ENCODE measurements at regions not wholly inside any gene's neighbourhood (a gene's known extent, or its start where the extent isn't known, plus 50 kb on each side); places are given as distances from the start of the nearest gene placed in this dataset.

DNA sequence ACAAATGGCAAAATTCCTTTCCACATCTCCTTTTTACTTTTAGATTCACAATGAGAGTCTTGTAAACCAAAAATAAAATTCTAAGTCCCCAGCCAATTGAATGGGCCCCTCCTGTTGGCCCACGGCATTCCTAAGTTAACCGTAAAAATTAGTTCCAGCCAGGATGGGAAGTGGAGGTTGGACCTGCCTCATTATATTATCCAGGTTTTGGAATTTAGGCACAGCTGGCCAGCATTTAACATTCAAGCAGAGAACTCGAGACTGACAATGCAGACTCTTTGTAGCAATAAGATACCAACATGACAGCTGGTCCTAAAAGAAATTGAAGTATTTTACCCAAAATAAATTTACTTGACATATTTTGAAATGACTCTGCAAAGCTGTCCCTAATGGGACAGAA, 321.0 kb upstream of the NAALADL2 start:
- ATAC-seq = no peak
- Histone ChIP-seq H3K36me3 (no peaks in the 10 kb centered on the region), H3K4me1 (no peaks in the 10 kb centered on the region), H3K27me3 (ENCODE audit: low read depth) (no peaks in the 10 kb centered on the region), H3K27ac (no peak overlapping the region), H3K9me3 (no peaks in the 10 kb centered on the region), H3K4me3 (no peak overlapping the region)
- intact Hi-C loops (cut with DNase I) = no loop called here
- DNase-seq = no peak
- TF ChIP-seq CTCF (IDR thresholded peaks at IDR 0.05) = no peak

DNA sequence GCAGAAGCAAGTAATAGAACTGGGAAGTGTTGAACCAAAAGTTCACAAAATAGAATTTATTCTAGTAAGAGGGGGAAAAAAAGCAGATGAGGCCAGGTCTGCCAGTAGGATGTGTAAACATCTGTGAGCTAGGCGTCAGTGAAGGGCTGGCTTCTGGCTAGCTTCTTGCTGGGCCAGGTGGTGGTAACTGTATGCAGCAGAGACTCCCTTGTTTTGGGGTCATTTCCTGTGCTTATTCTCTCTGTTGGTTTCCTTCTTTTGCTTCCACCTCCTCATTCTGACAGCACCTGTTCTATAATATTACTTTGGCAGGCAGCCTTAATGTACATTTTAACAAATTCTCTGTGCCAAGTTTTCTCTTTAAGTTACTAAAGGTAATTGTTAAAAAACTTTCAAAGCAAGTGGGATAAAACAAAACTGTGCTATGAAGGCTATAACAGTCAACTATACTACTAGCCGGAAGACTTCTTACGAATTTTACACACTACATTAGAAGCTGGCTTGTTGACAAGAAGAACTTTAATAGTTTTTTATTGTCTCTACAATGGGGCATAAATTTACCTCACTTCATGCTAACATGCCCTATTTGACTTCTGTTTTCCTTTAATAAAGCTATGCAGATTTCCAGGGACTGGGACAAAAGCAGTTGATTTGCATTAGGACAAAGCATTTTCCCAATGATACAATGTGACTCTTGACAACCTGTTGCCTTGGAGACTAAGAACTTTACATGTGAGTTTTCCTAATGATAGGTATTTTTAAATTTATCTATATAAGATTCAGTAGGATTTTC, 318.8 kb upstream of the NAALADL2 start:
- H3K36me3 ChIP-seq = no peaks in the 10 kb centered on the region
- no peak overlapping the region for H3K4me3 ChIP-seq
- no peak for TF ChIP-seq CTCF (IDR thresholded peaks at IDR 0.05)
- H3K9me3 ChIP-seq = no peaks in the 10 kb centered on the region
- DNase-seq (no peak), ATAC-seq (no peak)
- no peak overlapping the region for H3K27ac ChIP-seq
- H3K27me3 ChIP-seq (ENCODE audit: low read depth) = no peaks in the 10 kb centered on the region
- no peaks in the 10 kb centered on the region for H3K4me1 ChIP-seq
- intact Hi-C loops (cut with DNase I) = no loop called here

- DNase-seq (no peak), ATAC-seq (no peak)
- Histone ChIP-seq H3K36me3 (no peaks in the 10 kb centered on the region), H3K27ac (no peak overlapping the region), H3K4me3 (no peak overlapping the region), H3K4me1 (no peaks in the 10 kb centered on the region), H3K9me3 (no peaks in the 10 kb centered on the region), H3K27me3 (ENCODE audit: low read depth) (no peaks in the 10 kb centered on the region)
- TF ChIP-seq CTCF (IDR thresholded peaks at IDR 0.05) = no peak
- intact Hi-C loops (cut with DNase I) = no loop called here
Observed at GRCh38 chr3:174541708-174542315, 317.3 kb upstream of the NAALADL2 start.

DNA sequence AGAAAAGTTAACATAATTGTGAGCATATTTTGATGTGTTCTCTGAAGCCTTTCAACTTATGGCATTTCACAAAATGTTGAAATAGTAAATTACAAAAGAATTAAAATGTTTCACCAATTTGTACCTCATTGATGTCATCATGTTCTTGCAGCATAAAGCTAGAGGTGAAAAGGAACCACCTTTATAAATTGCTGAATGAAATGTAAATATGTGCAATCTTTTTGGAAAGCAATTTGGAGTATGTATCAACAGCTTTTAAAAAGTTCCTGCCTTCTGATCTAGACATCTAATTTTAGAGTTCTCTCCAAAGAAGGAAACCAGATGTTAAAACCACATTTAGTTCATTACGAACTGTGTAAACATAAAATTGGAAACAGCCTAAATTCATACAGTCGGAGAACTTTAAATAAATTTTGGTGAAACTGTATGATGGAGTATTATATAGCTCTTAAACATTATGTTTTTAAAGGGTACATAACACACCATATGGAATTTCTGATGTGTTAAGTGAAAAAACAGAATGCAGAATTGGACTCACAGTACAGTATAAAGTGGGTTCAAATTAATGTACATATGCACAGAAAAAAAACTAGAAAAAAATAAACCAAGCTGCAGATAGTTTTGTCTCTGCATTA, 311.2 kb upstream of the NAALADL2 start:
- Histone ChIP-seq H3K4me1 (no peaks in the 10 kb centered on the region), H3K36me3 (no peaks in the 10 kb centered on the region), H3K27ac (no peak overlapping the region), H3K27me3 (ENCODE audit: low read depth) (no peaks in the 10 kb centered on the region), H3K9me3 (no peaks in the 10 kb centered on the region), H3K4me3 (no peak overlapping the region)
- no peak for TF ChIP-seq CTCF (IDR thresholded peaks at IDR 0.05)
- no peak for DNase-seq
- intact Hi-C loops (cut with DNase I) = no loop called here
- ATAC-seq = no peak

GRCh38 chr3:174548841-174549623, 310.1 kb upstream of the NAALADL2 start:
- Histone ChIP-seq H3K27me3 (ENCODE audit: low read depth) (no peaks in the 10 kb centered on the region), H3K4me1 (no peaks in the 10 kb centered on the region), H3K4me3 (no peak overlapping the region), H3K27ac (no peak overlapping the region), H3K9me3 (no peaks in the 10 kb centered on the region), H3K36me3 (no peaks in the 10 kb centered on the region)
- DNase-seq = no peak
- intact Hi-C loops (cut with DNase I) = no loop called here
- no peak for TF ChIP-seq CTCF (IDR thresholded peaks at IDR 0.05)
- ATAC-seq = no peak

Data from lower lobe of right lung (tissue), 2 donors.